MM.1S (cell line): ENCODE measurements at regions not wholly inside any gene's neighbourhood (a gene's known extent, or its start where the extent isn't known, plus 50 kb on each side); places are given as distances from the start of the nearest gene placed in this dataset.

Experiments
- EZH2phosphoT487 ChIP-seq: fragments of 300-600 bp; sonication (generic); IDR thresholded peaks from 2 replicates; pipeline ENCODE4 v1.6.1; 2018; ENCODE audit warnings: antibody characterized with exemption, low read length
- TF ChIP-seq, protein P1 (sequence below): fragments of 300-600 bp; sonication (generic); IDR thresholded peaks from 2 replicates; pipeline ENCODE4 v1.5.1; 2016; ENCODE audit warnings: antibody characterized with exemption, low read length, mixed read lengths

DNA sequence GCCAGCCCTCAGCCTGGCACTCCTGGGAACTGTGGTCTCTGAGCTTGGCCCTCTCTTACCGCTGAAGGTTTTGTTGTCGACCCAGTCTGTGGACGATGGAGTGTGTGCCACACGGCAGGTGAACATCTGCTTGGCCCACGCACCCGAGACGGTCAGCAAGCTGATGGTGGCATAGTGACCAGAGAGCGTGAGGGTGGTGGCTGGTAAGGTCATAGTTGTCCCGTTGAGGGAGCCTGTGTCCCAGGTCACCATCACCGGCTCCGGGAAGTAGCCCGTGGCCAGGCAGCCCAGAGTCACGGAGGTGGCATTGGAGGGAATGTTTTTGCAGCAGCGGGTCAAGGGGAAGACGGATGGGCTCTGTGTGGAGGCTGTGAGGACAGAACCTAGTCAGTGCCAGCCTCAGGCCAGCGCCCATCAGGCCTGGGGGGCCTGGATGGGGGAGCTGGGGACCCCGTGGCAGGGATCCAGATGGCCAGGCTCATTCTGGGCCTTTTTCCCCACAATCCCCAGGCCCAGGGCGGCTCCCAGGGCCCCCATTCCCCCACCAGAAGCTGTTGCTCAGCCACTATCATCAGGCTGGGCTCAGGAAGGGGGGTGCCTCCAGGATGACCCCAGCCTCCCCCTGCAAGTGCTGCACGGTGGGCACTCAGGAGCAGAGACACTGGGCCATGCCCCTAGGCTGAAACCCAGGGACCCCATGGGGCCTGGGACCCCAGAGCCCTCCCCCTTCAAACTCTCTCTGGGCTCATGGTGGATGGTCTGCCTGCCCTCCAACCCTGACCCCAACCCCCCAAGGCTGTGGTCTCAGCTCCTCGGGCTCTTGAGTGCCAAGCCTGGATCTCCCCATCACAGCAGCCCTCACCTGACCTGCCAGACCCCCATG is 75.2 kb downstream of the TMEM121 start:
- no peak for TF ChIP-seq EZH2phosphoT487
- TF ChIP-seq, protein P1, sequence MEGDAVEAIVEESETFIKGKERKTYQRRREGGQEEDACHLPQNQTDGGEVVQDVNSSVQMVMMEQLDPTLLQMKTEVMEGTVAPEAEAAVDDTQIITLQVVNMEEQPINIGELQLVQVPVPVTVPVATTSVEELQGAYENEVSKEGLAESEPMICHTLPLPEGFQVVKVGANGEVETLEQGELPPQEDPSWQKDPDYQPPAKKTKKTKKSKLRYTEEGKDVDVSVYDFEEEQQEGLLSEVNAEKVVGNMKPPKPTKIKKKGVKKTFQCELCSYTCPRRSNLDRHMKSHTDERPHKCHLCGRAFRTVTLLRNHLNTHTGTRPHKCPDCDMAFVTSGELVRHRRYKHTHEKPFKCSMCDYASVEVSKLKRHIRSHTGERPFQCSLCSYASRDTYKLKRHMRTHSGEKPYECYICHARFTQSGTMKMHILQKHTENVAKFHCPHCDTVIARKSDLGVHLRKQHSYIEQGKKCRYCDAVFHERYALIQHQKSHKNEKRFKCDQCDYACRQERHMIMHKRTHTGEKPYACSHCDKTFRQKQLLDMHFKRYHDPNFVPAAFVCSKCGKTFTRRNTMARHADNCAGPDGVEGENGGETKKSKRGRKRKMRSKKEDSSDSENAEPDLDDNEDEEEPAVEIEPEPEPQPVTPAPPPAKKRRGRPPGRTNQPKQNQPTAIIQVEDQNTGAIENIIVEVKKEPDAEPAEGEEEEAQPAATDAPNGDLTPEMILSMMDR: no peak
